H9 (cell line): ENCODE measurements at regions not wholly inside any gene's neighbourhood (a gene's known extent, or its start where the extent isn't known, plus 50 kb on each side); places are given as distances from the start of the nearest gene placed in this dataset.

Experiments used
- DNase-seq: peaks from one replicate; pipeline ENCODE4 v3.0.0-alpha.2; 2017
- H2AFZ ChIP-seq: one replicate; pipeline ENCODE4 v1.6.1; 2013; ENCODE audit warnings: mild to moderate bottlenecking, low read length, control low read depth, moderate library complexity
- H2AK5ac ChIP-seq: 2 replicates; pipeline ENCODE4 v1.6.1; 2013; ENCODE audit warnings: low read length, control low read depth, mixed read lengths; ENCODE audit not compliant: insufficient read length
- H2BK120ac ChIP-seq: one replicate; pipeline ENCODE4 v1.6.1; 2013; ENCODE audit warnings: low read depth, mild to moderate bottlenecking, low read length, control low read depth, inconsistent platforms; ENCODE audit not compliant: poor library complexity, severe bottlenecking
- H2BK12ac ChIP-seq: 2 replicates; pipeline ENCODE4 v1.6.1; 2013; ENCODE audit warnings: low read length, control low read depth, mixed read lengths, low read depth; ENCODE audit not compliant: insufficient read length
- H2BK15ac ChIP-seq: 2 replicates; pipeline ENCODE4 v1.6.1; 2013; ENCODE audit warnings: low read depth, low read length, control low read depth
- H2BK20ac ChIP-seq: one replicate; pipeline ENCODE4 v1.6.1; 2013; ENCODE audit warnings: low read depth, mild to moderate bottlenecking, low read length, control low read depth, inconsistent platforms; ENCODE audit not compliant: poor library complexity, severe bottlenecking
- H2BK5ac ChIP-seq: 2 replicates; pipeline ENCODE4 v1.6.1; 2013; ENCODE audit warnings: low read length, control low read depth, mixed read lengths; ENCODE audit not compliant: insufficient read length
- H3K14ac ChIP-seq: 2 replicates; pipeline ENCODE4 v1.6.1; 2013; ENCODE audit warnings: low read length, control low read depth; ENCODE audit not compliant: insufficient read depth
- H3K18ac ChIP-seq: 2 replicates; pipeline ENCODE4 v1.6.1; 2013; ENCODE audit warnings: low read depth, mild to moderate bottlenecking, mixed read lengths, low read length, control low read depth; ENCODE audit not compliant: insufficient read length
- H3K23ac ChIP-seq: 2 replicates; pipeline ENCODE4 v1.6.1; 2013; ENCODE audit warnings: low read length, control low read depth, mixed read lengths, low read depth; ENCODE audit not compliant: insufficient read length
- H3K23me2 ChIP-seq: 2 replicates; pipeline ENCODE4 v1.6.1; 2013; ENCODE audit warnings: low read depth, mild to moderate bottlenecking, mixed read lengths, low read length, control low read depth; ENCODE audit not compliant: insufficient read length, poor library complexity, severe bottlenecking
- H3K27ac ChIP-seq: 2 replicates; pipeline ENCODE4 v1.5.1; 2013; ENCODE audit warnings: low read length, control low read depth, mixed read lengths, low read depth; ENCODE audit not compliant: insufficient read length
- H3K27me3 ChIP-seq: 2 replicates; pipeline ENCODE4 v1.6.1; 2013; ENCODE audit warnings: low read length, control low read depth, inconsistent platforms; ENCODE audit not compliant: insufficient read depth
- H3K4ac ChIP-seq: 2 replicates; pipeline ENCODE4 v1.6.1; 2013; ENCODE audit warnings: low read depth, mild to moderate bottlenecking, control low read depth, inconsistent platforms, low read length, moderate library complexity
- H3K4me1 ChIP-seq: 2 replicates; pipeline ENCODE4 v1.6.1; 2013; ENCODE audit warnings: low read length, control low read depth, inconsistent platforms; ENCODE audit not compliant: insufficient read depth
- H3K4me2 ChIP-seq: 2 replicates; pipeline ENCODE4 v1.6.1; 2013; ENCODE audit warnings: low read length, control low read depth, mixed read lengths; ENCODE audit not compliant: insufficient read length, insufficient read depth
- H3K56ac ChIP-seq: 2 replicates; pipeline ENCODE4 v1.6.1; 2013; ENCODE audit warnings: low read depth, mild to moderate bottlenecking, mixed read lengths, low read length, control low read depth; ENCODE audit not compliant: insufficient read length
- H3K79me1 ChIP-seq: 2 replicates; pipeline ENCODE4 v1.6.1; 2013; ENCODE audit warnings: low read depth, mild to moderate bottlenecking, moderate library complexity, low read length, control low read depth, inconsistent platforms; ENCODE audit not compliant: insufficient read depth, poor library complexity, severe bottlenecking
- H3K79me2 ChIP-seq: 2 replicates; pipeline ENCODE4 v1.6.1; 2013; ENCODE audit warnings: low read length, control low read depth, inconsistent platforms; ENCODE audit not compliant: insufficient read depth
- H3K9ac ChIP-seq: 2 replicates; pipeline ENCODE4 v1.6.1; 2013; ENCODE audit warnings: low read length, control low read depth, mixed read lengths; ENCODE audit not compliant: insufficient read length; ENCODE audit errors: extremely low read depth
- H3K9me3 ChIP-seq: one replicate; pipeline ENCODE4 v1.6.1; 2013; ENCODE audit warnings: low read depth, low read length, inconsistent platforms; ENCODE audit not compliant: control insufficient read depth
- H3T11ph ChIP-seq: one replicate; pipeline ENCODE4 v1.6.1; 2013; ENCODE audit warnings: mild to moderate bottlenecking, low read length, control low read depth, inconsistent platforms
- H4K20me1 ChIP-seq: one replicate; pipeline ENCODE4 v1.6.1; 2013; ENCODE audit not compliant: control insufficient read depth, insufficient read length, insufficient read depth
- H4K5ac ChIP-seq: 2 replicates; pipeline ENCODE4 v1.6.1; 2013; ENCODE audit warnings: low read depth, mild to moderate bottlenecking, mixed read lengths, low read length, control low read depth; ENCODE audit not compliant: insufficient read length
- H4K8ac ChIP-seq: replicated peaks from 2 replicates; pipeline ENCODE4 v1.6.1; 2013; ENCODE audit warnings: low read length, control low read depth, mixed read lengths, low read depth; ENCODE audit not compliant: insufficient read length
- H4K91ac ChIP-seq: 2 replicates; pipeline ENCODE4 v1.6.1; 2013; ENCODE audit warnings: low read depth, mild to moderate bottlenecking, moderate library complexity, mixed read lengths, low read length, control low read depth; ENCODE audit not compliant: insufficient read length
- H3K27ac Mint-ChIP-seq, 3 experiments: 2 replicates in 2 of 3; 3 replicates in 1 of 3; pipeline ENCODE4 v1.8.0; 2020 to 2021; ENCODE audit warnings: mixed read lengths in 3 of 3, mild to moderate bottlenecking in 1 of 3, moderate library complexity in 1 of 3
- H3K27me3 Mint-ChIP-seq: 2 replicates; pipeline ENCODE4 v1.8.0; 2021; ENCODE audit warnings: low read depth, mild to moderate bottlenecking, moderate library complexity, mixed read lengths
- H3K36me3 Mint-ChIP-seq, 3 experiments: 2 replicates in 2 of 3; 3 replicates in 1 of 3; pipeline ENCODE4 v1.8.0; 2020 to 2021; ENCODE audit warnings: low read depth in 3 of 3, mixed read lengths in 3 of 3; ENCODE audit not compliant: insufficient read depth in 1 of 3
- H3K4me1 Mint-ChIP-seq, 2 experiments: 2 replicates each; pipeline ENCODE4 v1.8.0; 2020; ENCODE audit warnings: mixed read lengths in 2 of 2
- H3K4me3 Mint-ChIP-seq, 2 experiments: 2 replicates in 1 of 2; 3 replicates in 1 of 2; pipeline ENCODE4 v1.8.0; 2020 to 2021; ENCODE audit warnings: mild to moderate bottlenecking in 2 of 2, mixed read lengths in 2 of 2, moderate library complexity in 1 of 2
- H3K9me3 Mint-ChIP-seq, 2 experiments: 2 replicates in 1 of 2; 3 replicates in 1 of 2; pipeline ENCODE4 v1.8.0; 2020; ENCODE audit warnings: mild to moderate bottlenecking in 2 of 2, mixed read lengths in 2 of 2, moderate library complexity in 1 of 2
- WGBS: extraction: QIAGEN DNeasy Blood & Tissue Kit; methylation state at CpG from one replicate; pipeline ENCODE4 v1.1.7; 2013; ENCODE audit warnings: missing lambda C conversion rate, low lambda C conversion rate, mixed read lengths; ENCODE audit not compliant: insufficient read length; ENCODE audit errors: extremely low coverage; 5-methylcytosine and 5-hydroxymethylcytosine counted together
- TF ChIP-seq, protein P1 (sequence below): fragments of 200-600 bp; sonication (generic); conservative IDR thresholded peaks from 3 replicates; pipeline ENCODE4 v1.8.0; 2021; ENCODE audit warnings: antibody characterized with exemption, mild to moderate bottlenecking

DNA sequence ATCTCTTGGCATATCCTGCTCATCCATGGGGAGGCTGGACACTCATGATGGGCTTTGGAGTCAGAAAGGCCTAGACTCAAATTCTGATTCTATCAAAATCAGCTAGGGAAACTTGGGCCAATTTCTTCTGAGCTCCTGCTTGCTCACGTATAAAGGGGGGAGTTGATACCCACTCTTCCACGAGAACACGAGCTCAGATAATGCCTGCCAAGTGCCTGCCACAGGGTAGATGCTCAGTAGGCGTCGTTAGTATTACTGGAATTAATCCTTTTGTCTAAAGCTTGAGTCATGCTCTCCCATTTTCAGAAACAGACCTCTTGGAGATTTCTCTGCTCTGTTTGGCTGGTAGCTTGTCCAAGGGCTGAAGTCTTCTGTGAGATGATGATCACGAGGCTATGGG is 238.3 kb upstream of the MVB12B start:
- H4K5ac ChIP-seq, result no peak overlapping the region
- TF ChIP-seq, protein P1, sequence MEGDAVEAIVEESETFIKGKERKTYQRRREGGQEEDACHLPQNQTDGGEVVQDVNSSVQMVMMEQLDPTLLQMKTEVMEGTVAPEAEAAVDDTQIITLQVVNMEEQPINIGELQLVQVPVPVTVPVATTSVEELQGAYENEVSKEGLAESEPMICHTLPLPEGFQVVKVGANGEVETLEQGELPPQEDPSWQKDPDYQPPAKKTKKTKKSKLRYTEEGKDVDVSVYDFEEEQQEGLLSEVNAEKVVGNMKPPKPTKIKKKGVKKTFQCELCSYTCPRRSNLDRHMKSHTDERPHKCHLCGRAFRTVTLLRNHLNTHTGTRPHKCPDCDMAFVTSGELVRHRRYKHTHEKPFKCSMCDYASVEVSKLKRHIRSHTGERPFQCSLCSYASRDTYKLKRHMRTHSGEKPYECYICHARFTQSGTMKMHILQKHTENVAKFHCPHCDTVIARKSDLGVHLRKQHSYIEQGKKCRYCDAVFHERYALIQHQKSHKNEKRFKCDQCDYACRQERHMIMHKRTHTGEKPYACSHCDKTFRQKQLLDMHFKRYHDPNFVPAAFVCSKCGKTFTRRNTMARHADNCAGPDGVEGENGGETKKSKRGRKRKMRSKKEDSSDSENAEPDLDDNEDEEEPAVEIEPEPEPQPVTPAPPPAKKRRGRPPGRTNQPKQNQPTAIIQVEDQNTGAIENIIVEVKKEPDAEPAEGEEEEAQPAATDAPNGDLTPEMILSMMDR, result no peak
- H2BK5ac ChIP-seq, result no peak overlapping the region
- H4K20me1 ChIP-seq, result no peaks in the 10 kb centered on the region
- no CpG with 5 or more reads among the region's 6 CpGs for WGBS
- no peak for DNase-seq
- no peak overlapping the region for H2AFZ ChIP-seq
- no peak overlapping the region for H4K8ac ChIP-seq
- no peak overlapping the region for H3T11ph ChIP-seq
- Mint-ChIP-seq H3K36me3 (no peaks in the 10 kb centered on the region), H3K4me1 (no peaks in the 10 kb centered on the region), H3K27me3 (peaks cover 13% of the 10 kb centered on the region), H3K4me3 (no peak overlapping the region), H3K27ac (no peak overlapping the region), H3K9me3 (no peaks in the 10 kb centered on the region)
- no peak overlapping the region for H2BK20ac ChIP-seq
- H3K56ac ChIP-seq, result no peak overlapping the region
- no peak overlapping the region for H2BK120ac ChIP-seq
- no peak overlapping the region for H3K23ac ChIP-seq
- H3K9ac ChIP-seq, result no peak overlapping the region
- no peak overlapping the region for H3K14ac ChIP-seq
- no peaks in the 10 kb centered on the region for H3K79me1 ChIP-seq
- no peaks in the 10 kb centered on the region for H3K79me2 ChIP-seq
- no peak overlapping the region for H4K91ac ChIP-seq
- no peak overlapping the region for H3K27ac ChIP-seq
- H2AK5ac ChIP-seq, result no peak overlapping the region
- no peaks in the 10 kb centered on the region for H3K9me3 ChIP-seq
- H2BK15ac ChIP-seq, result no peak overlapping the region
- no peak overlapping the region for H3K4ac ChIP-seq
- H3K4me2 ChIP-seq, result no peak overlapping the region
- no peaks in the 10 kb centered on the region for H3K4me1 ChIP-seq
- H2BK12ac ChIP-seq, result no peak overlapping the region
- no peaks in the 10 kb centered on the region for H3K27me3 ChIP-seq
- H3K18ac ChIP-seq, result no peak overlapping the region
- H3K23me2 ChIP-seq, result no peaks in the 10 kb centered on the region
